Heart right ventricle (tissue), 16 donors: ENCODE measurements at regions not wholly inside any gene's neighbourhood (a gene's known extent, or its start where the extent isn't known, plus 50 kb on each side); places are given as distances from the start of the nearest gene placed in this dataset.

Experiments used
- ATAC-seq, 8 donors: fragments of 200-7000 bp; cut with Tn5 transposase; one replicate each; pipeline ENCODE4 v1.9.1; 2020; ENCODE audit warnings: mild to moderate bottlenecking in 8 of 8, moderate library complexity in 8 of 8, moderate number of reproducible peaks in 1 of 8
- DNase-seq, 2 donors: peaks; one replicate each; pipeline ENCODE4 v3.0.0-alpha.2; 2020
- H3K27ac ChIP-seq, 10 donors: fragments of 200-600 bp; sonication (generic) in 2 of 10; one replicate each; pipeline versions ENCODE4 v1.5.0 to v1.8.0; 2020 to 2022; ENCODE audit warnings: mild to moderate bottlenecking in 3 of 10
- H3K27me3 ChIP-seq, 7 donors: fragments of 200-600 bp; one replicate each; pipeline ENCODE4 v1.8.0; 2021 to 2022; ENCODE audit warnings: mild to moderate bottlenecking in 2 of 7
- H3K36me3 ChIP-seq, 9 donors: fragments of 200-600 bp; sonication (generic) in 1 of 9; one replicate each; pipeline versions ENCODE4 v1.5.0 to v1.8.0; 2020 to 2022; ENCODE audit warnings: mild to moderate bottlenecking in 2 of 9
- H3K4me1 ChIP-seq, 9 donors: fragments of 200-600 bp; sonication (generic) in 1 of 9; one replicate each; pipeline versions ENCODE4 v1.5.0 to v1.8.0; 2020 to 2022; ENCODE audit warnings: mild to moderate bottlenecking in 4 of 9
- H3K4me3 ChIP-seq, 10 donors: fragments of 200-600 bp; sonication (generic) in 2 of 10; one replicate each; pipeline versions ENCODE4 v1.5.0 to v1.8.0; 2020 to 2022; ENCODE audit warnings: mild to moderate bottlenecking in 7 of 10, moderate library complexity in 2 of 10
- H3K9me3 ChIP-seq, 11 donors: fragments of 200-600 bp in 10 of 11; sonication (generic) in 2 of 11; one replicate each; pipeline versions ENCODE4 v1.5.0 to v1.8.0; 2013 to 2022; ENCODE audit warnings: mild to moderate bottlenecking in 2 of 11, control low read depth in 1 of 11, moderate library complexity in 1 of 11
- CTCF ChIP-seq, 9 donors: fragments of 200-600 bp; sonication (generic) in 2 of 9; IDR thresholded peaks; one replicate each; pipeline versions ENCODE4 v1.5.0 to v1.8.0; 2021 to 2022; ENCODE audit warnings: antibody characterized with exemption in 9 of 9, mild to moderate bottlenecking in 5 of 9, moderate library complexity in 1 of 9
- WGBS, 2 donors: extraction: QIAGEN DNeasy Blood & Tissue Kit; methylation state at CpG; one replicate each; pipeline ENCODE4 v1.1.7; 2013; ENCODE audit warnings: inconsistent platforms in 1 of 2; 5-methylcytosine and 5-hydroxymethylcytosine counted together
- intact Hi-C, 10 donors: fragments of 100-400 bp; cut with DNase I; formaldehyde crosslinking; loops; one replicate each; pipeline versions ENCODE4 v1.11.1 to v1.14.2; 2022
- donor health status: Arrhythmogenic right ventricular cardiomyopathy.
- donor health status: ischemic (EF 13 %, LVEDD 7.1; RV severe dilation, severe dysfunction).
- donor health status: healthy with polysubstance abuse.
- donor health status: DM: no; HTN: yes; CAD: no.
- donor health status: DM: no; HTN: no; CAD: no.
- donor health status: ischemic (EF 25% LVEDD 6.9; RV normal size, moderate dysfunction).
- donor health status: ischemic (EF 25% LVEDD 5.7; RV mildly dilated, moderate dysfunction).
- donor health status: healthy.
- donor health status: DM: yes; HTN: yes; CAD: no.
- donor health status: Ischemic cardiomyopathy.
- donor health status: ischemic (EF 35%, LVEDD 5.7; RV mildly dilated, moderate dysfunction).
- donor health status: nonischemic (EF 11% LVEDD 7.7; RV severe dilation, severe dysfunction).
- donor health status: DM: yes; HTN: yes; CAD: no.
- donor health status: PGD.
- donor health status: ischemic (EF 29% LVEDD 5.4; RV normal size, mild dysfunction).
- donor health status: nonischemic (EF 23%, LVEDD 6.1; RV moderate dilation, normal function).

- H3K27me3 ChIP-seq: no peaks in the 10 kb centered on the region
- no peak for DNase-seq
- no peak overlapping the region for H3K27ac ChIP-seq
- no peak for TF ChIP-seq CTCF (IDR thresholded peaks at IDR 0.05)
- ATAC-seq: no peak
- WGBS, 2 donors: 95 to 97% methylated on average over 3 of the region's 3 CpGs
- no peaks in the 10 kb centered on the region for H3K36me3 ChIP-seq
- H3K4me3 ChIP-seq: no peak overlapping the region
- no peaks in the 10 kb centered on the region for H3K9me3 ChIP-seq
- intact Hi-C loops: loop anchor here in 9 of 10 donors (5.0 to 10.0 kb wide), 5 partner anchors 94 to 672 kb away; partner anchors contain the start of gene BTG1 (in 5 of the 9)
- H3K4me1 ChIP-seq: peaks cover 0 to 8% (median 3%) of the 10 kb centered on the region in 9 donors
Measured at GRCh38 chr12:91572869-91573268, 390.3 kb upstream of the DCN start.

- Histone ChIP-seq H3K4me3 (no peak overlapping the region), H3K36me3 (no peaks in the 10 kb centered on the region), H3K27ac (no peak overlapping the region), H3K4me1 (peaks cover 0 to 2% (median 0%) of the 10 kb centered on the region in 9 donors), H3K9me3 (no peaks in the 10 kb centered on the region), H3K27me3 (no peaks in the 10 kb centered on the region)
- no peak for DNase-seq
- TF ChIP-seq CTCF (IDR thresholded peaks at IDR 0.05): no peak
- no peak for ATAC-seq
- intact Hi-C loops: loop anchor here in 2 of 10 donors (10.0 kb wide), 3 partner anchors 182 to 1018 kb away; no protein-coding TSS in a partner anchor
- 95 to 97% methylated on average over 2 of the region's 2 CpGs for WGBS, 2 donors
Measured at GRCh38 chr12:91567100-91567485, 384.5 kb upstream of the DCN start.

DNA sequence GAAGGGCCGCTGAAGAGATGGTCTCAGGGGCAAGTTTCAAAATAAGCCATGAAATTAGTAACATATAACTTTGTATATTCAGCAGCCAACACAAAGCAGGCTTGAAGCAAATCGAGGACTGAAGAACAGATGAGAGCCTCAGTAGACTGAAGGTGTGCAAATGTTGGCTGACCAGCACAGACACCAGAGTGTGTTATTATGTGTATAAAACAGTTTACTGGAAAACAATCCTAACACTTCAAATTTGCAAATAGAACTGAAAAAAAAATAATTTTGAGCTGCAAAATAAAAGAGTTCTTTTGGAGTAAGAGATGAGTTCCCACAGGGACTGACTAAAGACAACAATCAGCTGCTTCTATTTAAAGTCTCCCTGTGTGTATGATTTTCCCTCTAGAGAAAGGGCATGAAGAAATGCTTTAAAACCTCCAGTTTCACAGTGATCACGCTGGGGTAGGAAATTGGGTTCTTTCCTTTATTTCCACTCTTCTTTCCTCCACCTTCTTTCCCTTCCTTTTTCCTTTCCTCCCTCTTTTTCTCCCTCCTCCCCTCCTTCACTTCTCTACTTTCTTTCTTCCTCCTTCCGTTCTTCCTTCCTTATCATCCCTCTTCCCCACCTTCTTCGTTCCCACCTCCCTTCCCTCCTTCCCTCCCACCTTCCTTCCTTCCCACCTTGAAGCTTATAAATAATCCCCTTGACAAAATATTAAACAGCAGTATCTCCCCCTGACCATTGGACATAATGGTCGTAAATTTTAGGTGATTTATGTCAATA, 383.9 kb upstream of the DCN start:
- Histone ChIP-seq H3K27me3 (no peaks in the 10 kb centered on the region), H3K4me1 (peaks cover 0 to 3% (median 0%) of the 10 kb centered on the region in 9 donors), H3K4me3 (no peak overlapping the region), H3K36me3 (no peaks in the 10 kb centered on the region), H3K9me3 (no peaks in the 10 kb centered on the region), H3K27ac (no peak overlapping the region)
- intact Hi-C loops: loop anchor here in 2 of 10 donors (10.0 kb wide), 3 partner anchors 182 to 1018 kb away; no protein-coding TSS in a partner anchor
- 59 to 72% methylated on average over 6 of the region's 6 CpGs for WGBS, 2 donors
- TF ChIP-seq CTCF (IDR thresholded peaks at IDR 0.05): no peak
- DNase-seq (no peak), ATAC-seq (no peak)

- Histone ChIP-seq H3K9me3 (no peaks in the 10 kb centered on the region), H3K27me3 (no peaks in the 10 kb centered on the region), H3K4me1 (peaks cover 0 to 3% (median 0%) of the 10 kb centered on the region in 9 donors), H3K36me3 (no peaks in the 10 kb centered on the region), H3K27ac (no peak overlapping the region), H3K4me3 (no peak overlapping the region)
- intact Hi-C loops: loop anchor here in 2 of 10 donors (10.0 kb wide), 3 partner anchors 181 to 1019 kb away; no protein-coding TSS in a partner anchor
- no peak for TF ChIP-seq CTCF (IDR thresholded peaks at IDR 0.05)
- DNase-seq (no peak), ATAC-seq (no peak)
- 82 to 88% methylated on average over 1 of the region's 1 CpG for WGBS, 2 donors
Measured at GRCh38 chr12:91565846-91566245, 383.2 kb upstream of the DCN start.
